HT-29 (cell line): ENCODE measurements at regions not wholly inside any gene's neighbourhood (a gene's known extent, or its start where the extent isn't known, plus 50 kb on each side); places are given as distances from the start of the nearest gene placed in this dataset.

Experiments
- DNase-seq: peaks from one replicate; pipeline ENCODE4 v3.0.0-alpha.2; 2015; ENCODE audit warnings: low spot score

DNA sequence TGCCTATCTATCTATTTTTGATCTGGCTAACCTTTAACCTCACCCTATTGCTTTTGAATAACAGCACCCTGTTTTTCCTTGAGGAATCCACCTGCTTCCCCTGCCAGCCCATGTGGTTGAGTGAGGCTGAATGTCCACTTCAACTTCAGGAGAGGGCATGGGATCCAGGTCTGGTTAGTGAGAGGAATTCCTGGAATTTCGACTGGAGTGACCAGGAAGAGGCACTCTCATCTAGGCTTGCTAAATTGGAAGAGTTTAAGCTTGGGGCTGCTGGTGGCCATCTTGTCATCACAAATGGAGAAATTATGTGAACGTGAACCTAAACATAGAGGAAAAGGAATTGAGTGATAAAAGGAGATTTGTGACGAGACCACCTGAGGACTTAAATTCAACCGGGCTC, 322.1 kb downstream of the OSTF1 start:
- DNase-seq: no peak

DNA sequence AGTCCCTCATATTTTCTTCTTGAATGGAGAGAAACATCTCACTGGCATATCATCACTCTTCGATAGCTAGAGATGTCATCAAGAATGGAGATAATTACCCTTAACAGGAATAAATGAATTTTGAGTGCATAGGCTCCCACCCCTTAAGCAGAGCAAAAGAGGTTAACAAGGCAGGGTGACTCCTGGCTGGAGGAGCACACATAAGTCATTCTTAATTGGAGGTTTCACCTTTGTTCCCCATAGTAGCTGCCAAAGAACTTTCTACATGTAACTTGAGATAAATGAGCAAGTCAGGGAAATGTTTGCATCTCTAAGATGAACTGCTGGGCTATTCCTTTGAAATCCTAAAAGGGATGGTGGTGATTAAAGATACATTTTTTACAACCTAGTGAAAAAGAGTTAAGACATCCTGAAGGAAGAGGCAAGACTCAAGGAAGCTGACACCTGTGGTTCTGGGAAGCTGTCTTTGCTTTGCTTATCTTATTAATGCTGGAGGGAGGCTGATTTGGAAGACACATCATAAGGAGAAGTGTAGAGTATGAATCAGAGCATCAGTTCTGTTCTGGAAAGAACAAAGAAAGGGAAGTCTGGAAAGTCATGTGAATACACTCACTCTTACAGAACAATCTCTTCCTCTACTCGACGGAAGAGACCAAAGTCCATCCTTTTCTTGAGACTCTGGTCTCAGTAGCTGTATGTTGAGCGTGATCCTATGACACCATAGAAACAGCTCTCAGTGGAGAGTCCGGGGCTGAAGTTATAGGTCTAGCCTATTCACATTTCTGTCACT, 326.3 kb downstream of the OSTF1 start:
- DNase-seq: no peak

DNA sequence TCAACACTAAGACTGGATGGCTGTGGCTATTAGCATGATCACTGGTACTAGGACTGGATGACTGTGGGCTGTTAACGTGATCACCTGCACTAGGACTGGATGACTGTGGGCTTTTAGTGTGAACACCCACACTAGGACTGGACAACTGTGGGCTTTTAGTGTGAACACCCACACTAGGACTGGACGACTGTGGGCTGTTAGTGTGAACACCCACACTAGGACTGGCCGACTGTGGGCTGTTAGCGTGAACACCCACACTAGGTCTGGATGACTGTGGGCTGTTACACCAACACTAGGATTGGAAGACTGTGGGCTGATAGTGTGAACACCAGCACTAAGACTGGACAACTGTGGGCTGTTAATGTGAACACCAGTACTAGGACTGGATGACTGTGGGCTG, 329.2 kb downstream of the OSTF1 start:
- no peak for DNase-seq

DNA sequence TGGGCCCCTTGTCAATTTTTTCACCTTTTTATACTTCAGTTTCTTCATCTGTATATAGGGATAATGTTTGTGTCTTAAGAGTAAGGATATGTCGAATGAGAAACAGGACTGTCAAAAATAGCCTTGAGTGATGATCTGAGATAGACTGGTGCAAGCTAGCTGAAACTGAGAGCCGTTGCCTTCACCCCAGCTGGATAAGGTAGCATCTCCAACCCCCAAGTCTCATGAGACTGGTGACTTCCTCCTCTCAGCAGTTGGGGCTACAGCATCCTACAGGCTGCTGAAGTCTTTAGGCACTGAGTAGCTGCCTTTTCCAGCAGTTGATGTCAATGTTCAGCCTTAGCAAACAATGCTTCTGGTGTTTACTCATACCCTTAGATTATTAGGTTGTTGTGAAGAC, 330.2 kb downstream of the OSTF1 start:
- no peak for DNase-seq

DNA sequence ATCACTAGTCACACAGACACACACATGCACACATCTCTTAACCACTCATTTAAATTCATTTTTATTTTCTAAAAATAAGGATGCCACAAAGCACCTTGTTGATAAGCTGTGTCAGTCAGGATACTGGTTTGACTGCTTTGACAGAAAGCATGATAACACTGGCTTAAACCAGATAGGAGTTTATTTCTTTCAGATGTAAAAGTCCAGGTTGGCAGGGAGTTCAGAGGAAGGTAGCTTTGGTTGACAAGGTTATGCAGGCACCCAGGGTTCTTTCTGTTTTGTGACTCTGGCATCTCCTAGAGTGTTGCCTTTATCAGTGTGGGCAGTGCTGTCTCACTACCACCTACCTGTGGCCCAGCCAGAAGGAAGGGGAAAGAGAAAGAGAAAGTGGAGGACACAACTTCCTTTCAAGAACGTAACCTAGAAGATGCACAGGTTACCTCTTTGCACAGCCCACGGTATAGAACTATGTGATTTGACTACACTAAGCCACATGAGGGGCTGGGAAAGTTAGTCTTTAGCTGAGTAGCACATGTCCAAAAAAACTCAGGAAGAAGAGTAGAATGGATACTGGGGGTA, 334.7 kb downstream of the OSTF1 start:
- DNase-seq: no peak

DNA sequence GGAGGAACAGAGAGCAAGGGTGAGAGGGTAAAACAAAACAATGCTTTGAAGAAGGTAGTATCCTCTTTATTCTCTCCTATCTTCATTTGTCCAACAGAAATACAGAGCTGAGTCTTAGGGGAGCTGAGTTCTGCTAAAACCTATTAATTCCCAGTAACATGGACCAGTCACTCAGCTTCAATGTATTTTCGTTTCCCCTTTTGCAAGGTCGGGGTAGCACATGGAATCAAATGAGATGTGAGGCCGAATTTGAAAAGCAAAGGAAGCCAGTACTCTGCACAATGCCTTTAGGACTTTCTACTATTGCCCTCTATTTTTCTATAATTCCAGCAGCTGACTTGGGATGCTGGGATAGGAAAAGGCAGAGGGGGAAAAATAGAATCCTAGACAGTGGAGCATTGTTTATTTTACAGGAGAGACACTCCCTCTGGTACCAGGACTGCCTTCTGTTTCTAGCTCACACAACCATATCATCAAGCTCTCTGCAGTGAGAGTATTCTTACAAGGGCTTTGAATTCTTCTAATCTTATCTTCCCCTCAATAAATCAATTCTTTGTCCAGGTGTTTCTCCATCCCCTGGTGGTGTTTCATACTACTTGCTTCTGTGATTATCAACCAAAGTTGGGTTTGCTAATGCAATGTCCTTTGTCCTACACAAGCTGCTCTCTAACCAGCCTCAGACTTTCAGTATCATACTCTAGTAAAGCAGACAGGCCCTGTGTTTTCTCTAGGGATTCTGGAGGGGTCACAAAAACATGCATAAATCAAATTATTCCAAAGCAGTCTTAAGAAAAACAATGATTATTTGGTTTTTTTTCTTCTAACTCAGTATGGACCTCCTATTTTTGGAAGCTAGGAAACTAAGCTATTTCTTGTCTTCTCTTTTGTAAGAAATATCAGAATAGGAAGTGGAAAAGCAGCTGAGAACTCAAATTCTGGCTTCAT, 341.5 kb downstream of the OSTF1 start:
- no peak for DNase-seq

DNA sequence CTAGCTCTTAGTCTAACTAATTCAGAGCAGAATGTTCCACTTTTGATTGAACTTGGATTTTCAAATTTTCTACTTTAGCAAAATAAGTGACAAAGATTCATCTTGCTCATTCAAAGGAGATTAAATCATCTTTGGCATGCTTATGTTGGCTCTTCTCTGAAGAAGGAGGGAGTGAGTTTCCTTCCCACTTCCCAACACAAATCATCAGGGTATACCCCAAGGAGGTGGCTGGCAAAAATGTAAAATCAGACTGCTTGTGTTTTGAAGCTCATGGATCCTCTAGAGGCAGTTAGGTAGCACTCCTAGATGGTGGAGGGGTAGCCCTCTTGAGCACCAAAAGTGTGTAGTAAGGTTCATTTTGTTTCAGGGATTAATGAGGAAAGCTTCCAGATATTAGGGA, 343.1 kb downstream of the OSTF1 start:
- no peak for DNase-seq

DNA sequence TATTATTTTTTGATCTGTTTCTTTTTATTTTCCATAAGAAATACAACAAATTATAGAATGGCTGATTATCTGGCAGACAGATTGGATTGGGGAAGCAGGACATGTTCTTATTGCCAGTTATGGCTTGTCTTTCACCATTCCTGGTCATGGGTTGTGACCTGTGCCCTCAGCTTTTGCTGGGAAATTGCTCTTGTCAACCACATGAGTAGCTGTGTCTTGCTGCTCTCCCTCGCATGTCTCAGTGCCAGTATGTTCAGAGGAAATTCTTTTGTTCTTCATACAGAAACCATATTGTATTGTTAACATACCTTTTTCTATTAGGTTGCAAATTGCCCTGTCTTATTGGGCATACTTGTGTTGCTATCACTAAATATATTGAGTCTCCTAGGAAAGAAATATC, 344.1 kb downstream of the OSTF1 start:
- no peak for DNase-seq

DNA sequence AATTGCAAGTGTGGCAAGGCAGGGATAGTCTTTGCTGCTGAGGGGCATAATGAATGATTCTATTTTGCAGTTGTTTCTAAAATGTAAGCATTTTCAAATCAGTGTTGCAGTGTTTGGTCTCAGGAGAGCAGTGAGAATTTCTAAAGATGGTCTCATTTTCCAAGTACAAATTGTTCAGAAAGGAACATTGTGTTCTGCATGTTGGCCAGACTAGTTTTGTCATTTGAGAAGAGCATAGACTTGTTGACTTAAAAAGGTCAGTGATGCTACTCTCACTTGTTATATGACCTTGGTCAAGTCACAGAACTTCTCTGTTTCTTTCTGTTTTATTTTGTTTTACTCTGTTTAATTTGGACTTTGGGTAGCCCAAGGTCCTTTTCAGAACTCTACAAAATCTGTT, 344.6 kb downstream of the OSTF1 start:
- no peak for DNase-seq

DNA sequence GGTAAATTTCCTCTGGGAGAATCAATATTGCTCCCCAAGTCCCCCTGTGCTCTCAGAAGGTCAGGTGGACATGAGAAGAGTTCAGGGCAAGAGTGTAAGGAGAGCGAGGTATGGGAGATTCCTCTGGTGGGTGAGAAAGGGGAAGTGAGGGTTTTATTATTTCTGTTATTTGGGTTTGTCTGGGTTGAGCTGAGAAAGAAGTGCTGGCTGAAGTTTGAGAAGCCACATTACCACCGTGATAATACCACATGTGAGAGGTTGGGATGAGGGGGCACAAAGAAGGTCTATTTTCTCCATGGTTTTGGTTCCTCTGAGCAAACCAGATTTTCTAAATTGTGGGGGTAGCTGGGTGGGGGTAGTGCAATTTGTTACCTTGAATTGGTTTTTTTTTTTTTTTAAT, 350.4 kb downstream of the OSTF1 start:
- no peak for DNase-seq

DNA sequence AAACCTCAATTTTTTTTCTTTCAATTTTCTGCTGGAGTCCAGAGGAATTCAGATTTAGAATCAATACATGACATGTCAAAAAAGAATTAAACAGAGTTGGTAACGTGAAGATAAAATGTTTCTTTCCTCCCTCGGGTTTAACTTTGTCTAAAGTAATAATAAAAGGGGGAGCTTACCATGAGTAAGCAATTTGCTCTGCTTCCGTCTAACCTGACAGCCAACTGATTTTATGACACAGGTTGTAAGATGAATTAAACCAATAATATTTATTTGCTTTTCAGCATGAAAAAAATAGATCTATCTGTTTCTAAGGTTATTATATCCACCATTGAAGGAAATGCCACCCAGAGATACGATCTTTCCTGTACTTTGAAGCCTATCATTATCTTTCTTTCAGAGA, 352.6 kb downstream of the OSTF1 start:
- DNase-seq: no peak

DNA sequence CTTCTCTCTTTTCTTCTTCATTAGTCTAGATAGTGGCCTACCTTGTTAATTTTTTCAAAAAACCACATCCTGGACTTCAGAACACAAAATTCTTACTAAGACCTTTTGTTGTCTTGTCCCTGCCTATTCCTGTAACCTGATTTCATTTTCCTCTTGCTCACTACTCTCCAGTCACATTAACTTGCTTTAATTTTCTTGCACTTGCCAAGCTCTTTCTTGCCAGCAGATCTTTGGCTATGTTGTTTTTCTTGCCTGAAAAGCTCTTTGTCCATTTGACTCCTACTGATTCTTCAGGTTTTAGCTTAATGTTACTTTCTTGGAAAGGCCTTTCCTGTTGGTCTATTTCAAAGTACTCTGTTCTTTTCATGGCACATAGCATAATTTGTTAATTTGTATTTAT, 356.8 kb downstream of the OSTF1 start:
- DNase-seq: no peak

DNA sequence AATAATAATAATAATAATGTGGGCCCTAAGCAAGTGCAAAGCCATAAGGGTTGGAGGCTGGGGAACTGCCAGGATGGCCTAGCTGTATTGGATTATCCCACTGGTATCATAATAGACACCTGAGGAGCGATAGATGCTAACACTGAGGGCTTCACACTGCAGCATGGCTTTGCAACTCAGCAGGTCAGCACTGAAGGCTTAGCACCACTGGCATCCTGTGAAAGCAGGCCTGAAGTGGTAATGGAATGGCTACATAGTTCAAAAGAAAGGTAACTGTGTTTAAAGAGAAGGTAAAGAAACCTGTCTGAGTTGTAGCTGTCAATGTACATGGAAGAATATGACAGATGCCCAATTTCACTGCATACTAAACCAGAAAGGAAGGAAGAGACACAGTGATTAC, 359.0 kb downstream of the OSTF1 start:
- no peak for DNase-seq

DNA sequence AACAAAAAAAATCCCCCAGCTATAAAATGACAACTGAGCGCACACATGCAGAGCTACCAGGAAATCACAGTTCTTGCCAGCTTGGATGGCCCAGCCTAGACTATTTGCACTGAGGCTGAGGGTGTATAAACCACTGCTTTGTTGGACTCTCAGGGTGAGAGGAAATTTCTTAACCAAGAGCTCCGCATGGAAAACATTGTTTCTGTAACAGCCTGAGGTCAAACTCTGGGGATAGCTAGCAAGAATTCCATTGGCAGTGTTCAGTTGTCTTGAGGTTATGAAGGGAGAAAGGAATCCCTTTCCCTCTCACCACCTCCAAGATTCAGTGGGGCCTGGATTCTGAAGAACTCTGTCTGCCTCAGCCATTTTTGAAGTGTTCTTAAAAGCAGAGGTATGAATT, 360.0 kb downstream of the OSTF1 start:
- DNase-seq: no peak

DNA sequence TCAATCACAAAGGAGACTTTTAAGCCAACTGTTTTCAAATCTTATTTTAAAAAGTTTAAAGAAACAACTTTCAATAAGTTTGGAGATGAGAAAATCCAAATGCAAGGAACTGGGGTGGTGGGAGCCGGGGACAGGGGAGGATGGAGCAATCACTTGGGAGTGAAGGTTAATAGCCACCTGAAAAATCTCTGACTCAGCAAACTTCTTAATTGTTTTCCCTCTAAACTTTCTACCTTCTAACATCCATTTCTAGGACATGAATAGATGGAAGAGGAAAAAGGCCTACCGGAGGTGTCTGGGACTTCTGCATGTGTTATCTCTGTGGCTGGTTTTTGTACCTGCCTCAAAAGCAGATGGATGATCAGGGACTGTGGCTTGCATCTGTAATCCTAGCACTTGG, 360.6 kb downstream of the OSTF1 start:
- no peak for DNase-seq

DNA sequence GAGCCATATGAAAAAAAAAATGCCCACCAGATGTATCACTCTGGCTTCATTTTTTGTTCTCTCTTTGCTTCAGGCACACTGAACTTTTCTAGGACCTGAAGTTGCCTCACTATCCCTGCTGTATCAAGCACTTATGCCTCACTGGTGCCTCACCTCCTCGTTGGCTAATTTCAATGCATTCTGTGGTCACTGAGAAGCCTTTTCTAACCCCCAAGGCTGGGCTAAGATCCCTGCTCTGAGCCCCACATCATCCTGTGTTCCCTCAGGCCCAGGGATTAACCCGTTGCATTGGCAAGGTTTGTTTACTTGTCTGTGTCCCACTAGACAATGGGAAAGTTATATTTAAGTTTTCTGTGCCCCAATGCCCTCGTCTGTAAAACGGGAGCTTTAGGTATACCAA, 362.7 kb downstream of the OSTF1 start:
- no peak for DNase-seq

DNA sequence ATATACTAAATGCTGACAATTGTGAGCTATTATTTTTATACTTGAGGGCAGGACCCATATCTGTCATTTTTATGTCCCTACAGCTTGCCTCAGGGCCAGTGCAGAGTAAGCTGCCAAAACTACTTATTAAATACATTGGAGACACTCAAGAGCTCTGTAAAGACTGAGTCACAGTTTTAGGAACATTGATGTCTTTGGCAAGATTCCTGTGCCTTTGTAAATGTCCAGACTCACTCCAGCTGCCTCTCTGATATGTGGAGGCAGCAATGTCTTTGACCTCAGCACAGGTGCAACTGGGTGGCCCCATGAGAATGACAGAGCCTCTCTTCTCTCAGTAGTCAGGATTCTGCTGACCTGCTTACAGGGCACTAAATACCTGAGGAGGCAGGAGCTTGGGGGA, 363.2 kb downstream of the OSTF1 start:
- DNase-seq: no peak

DNA sequence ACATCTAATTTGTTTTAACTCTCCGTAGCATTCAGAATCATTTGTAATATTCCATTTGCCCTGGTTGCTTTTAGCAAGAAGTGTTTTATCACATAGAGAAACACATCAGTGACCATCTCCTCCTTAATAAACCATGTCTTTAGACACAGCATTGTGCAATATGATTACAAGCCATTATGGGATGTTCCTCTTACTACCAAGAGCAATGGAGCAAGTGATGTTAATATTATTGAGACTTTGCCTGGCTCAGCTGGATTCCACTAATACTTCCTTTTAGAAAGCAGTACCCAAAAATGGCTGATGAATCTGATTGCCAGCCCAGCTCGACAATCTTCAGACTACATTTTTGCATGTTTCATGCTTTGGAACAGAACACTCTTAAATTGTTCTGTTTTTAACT, 364.2 kb downstream of the OSTF1 start:
- DNase-seq: no peak

DNA sequence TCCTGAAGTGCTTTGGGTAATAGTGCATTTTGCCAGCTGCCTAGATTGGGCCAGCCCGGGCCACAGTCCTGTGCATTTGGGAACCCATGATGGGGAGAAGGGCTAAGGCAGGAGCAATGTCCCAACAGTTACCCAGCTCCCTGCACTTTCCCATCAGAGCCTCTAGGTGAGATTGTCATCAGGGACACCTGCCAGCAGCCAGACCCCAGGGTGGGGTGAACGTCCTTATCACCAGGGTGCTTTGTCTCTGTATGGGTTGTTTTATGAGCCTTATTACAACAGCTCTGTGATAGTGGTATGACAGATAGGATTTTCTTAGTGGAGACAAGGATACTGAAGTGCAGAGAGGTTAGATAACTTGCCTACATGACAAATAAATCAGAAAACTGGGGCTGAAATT, 365.7 kb downstream of the OSTF1 start:
- DNase-seq: no peak

DNA sequence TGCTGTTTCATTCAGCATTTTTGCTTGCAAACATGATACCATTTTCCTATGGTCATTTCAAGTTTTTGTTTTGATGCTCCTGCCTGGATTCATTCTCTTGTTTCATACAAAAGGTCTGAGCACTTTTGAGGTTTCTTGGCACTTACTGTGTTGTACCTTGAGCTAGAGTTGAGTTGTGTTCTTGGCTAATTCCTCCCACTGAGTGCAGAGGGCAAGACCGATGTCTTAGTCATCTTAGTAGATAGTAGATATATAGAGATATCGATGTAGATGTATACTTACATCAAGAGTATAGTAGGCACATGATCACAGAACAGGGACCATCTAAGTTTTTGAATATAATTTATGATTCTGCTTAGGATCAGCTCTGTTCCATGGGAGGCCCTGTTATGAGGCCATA, 366.6 kb downstream of the OSTF1 start:
- DNase-seq: no peak

DNA sequence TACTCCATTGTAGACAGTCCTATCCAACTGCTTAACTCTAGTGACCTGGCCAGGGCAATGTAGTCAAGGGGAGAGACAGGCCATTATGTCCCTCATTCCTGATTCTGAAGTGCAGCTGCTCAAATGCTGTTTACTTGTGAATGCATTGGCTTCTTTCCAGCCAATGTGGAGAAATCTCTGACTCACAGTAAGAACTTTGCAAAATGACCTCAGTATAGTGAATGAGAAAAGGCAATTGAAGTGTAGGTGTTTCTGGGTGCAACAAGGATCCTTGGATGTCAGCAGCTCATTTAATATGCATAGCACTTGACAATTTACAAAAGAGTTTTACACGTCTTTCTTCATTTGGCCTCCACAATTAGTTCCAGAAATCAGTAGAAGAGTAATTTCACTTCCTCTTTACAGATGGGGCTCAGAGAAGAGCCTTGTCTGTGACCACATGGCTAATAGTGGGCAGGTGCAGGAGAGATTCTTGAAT, 367.2 kb downstream of the OSTF1 start:
- DNase-seq: no peak

DNA sequence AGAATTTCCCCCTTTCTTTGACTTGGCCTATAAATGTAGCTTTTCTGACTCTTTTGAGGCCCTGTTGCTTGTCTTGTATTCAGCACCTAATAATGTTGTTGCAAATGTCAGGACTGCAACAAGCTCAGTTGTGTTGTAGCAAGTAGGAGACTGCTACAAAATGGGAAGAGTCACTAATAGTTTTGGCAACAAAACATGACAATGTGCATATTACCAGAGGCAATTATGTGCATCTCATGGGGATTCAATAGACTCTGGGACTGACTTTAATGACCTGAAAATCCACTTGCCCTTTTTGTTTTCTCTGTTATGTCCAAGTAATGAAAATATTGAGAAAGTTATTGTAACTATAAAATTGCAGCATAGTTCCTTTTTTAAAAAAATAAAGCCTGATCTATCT, 368.4 kb downstream of the OSTF1 start:
- DNase-seq: no peak
